H1 (cell line): ENCODE measurements at regions not wholly inside any gene's neighbourhood (a gene's known extent, or its start where the extent isn't known, plus 50 kb on each side); places are given as distances from the start of the nearest gene placed in this dataset.

Experiments used
- BRCA1 ChIP-seq: IDR thresholded peaks from 2 replicates; pipeline ENCODE4 v1.6.1; 2012; ENCODE audit warnings: low read depth, low read length, improper control_type of control experiment
- CHD1 ChIP-seq: IDR thresholded peaks from 2 replicates; pipeline ENCODE4 v1.6.1; 2012; ENCODE audit warnings: low read depth, low read length, improper control_type of control experiment
- CHD7 ChIP-seq: fragments of 300-600 bp; sonication (generic); IDR thresholded peaks from 2 replicates; pipeline ENCODE4 v1.7.1; 2012; ENCODE audit warnings: low read length, moderate library complexity, mild to moderate bottlenecking, inconsistent platforms; ENCODE audit not compliant: insufficient replicate concordance
- EZH2 ChIP-seq: fragments of 200-600 bp; sonication (generic); IDR thresholded peaks from 2 replicates; pipeline ENCODE4 v1.7.1; 2012; ENCODE audit warnings: low read depth, mild to moderate bottlenecking, moderate library complexity, low read length, inconsistent platforms; ENCODE audit not compliant: severe bottlenecking
- GABPA ChIP-seq: IDR thresholded peaks from 2 replicates; pipeline ENCODE4 v1.6.1; 2011; ENCODE audit warnings: mild to moderate bottlenecking, low read length, moderate library complexity, borderline replicate concordance; ENCODE audit not compliant: insufficient read depth
- JUN ChIP-seq: IDR thresholded peaks from 2 replicates; pipeline ENCODE4 v1.6.1; 2011; ENCODE audit warnings: low read depth, mild to moderate bottlenecking, improper control_type of control experiment, low read length
- POU5F1 ChIP-seq: IDR thresholded peaks from 2 replicates; pipeline ENCODE4 v1.6.1; 2011; ENCODE audit warnings: low read depth, mild to moderate bottlenecking, low read length, moderate library complexity
- SAP30 ChIP-seq: fragments of 300-600 bp; sonication (generic); IDR thresholded peaks from 2 replicates; pipeline ENCODE4 v1.7.1; 2012; ENCODE audit warnings: low read length, moderate library complexity, mild to moderate bottlenecking, inconsistent platforms; ENCODE audit not compliant: insufficient read depth, insufficient replicate concordance
- SIN3A ChIP-seq, 2 experiments: IDR thresholded peaks in 1 of 2; conservative IDR thresholded peaks in 1 of 2; 2 replicates each; pipeline ENCODE4 v1.6.1; 2011 to 2012; ENCODE audit warnings: low read length in 2 of 2, improper control_type of control experiment in 1 of 2, low read depth in 1 of 2, mild to moderate bottlenecking in 1 of 2
- SIRT6 ChIP-seq: IDR thresholded peaks from one replicate; pipeline ENCODE4 v1.7.1; 2012; ENCODE audit warnings: low read length, inconsistent platforms
- SP2 ChIP-seq: IDR thresholded peaks from 2 replicates; pipeline ENCODE4 v1.6.1; 2012; ENCODE audit warnings: mild to moderate bottlenecking, low read length, inconsistent platforms
- TEAD4 ChIP-seq: IDR thresholded peaks from 2 replicates; pipeline ENCODE4 v1.6.1; 2012; ENCODE audit warnings: low read depth, low read length, inconsistent platforms, mixed read lengths
- YY1 ChIP-seq: IDR thresholded peaks from 2 replicates; pipeline ENCODE4 v1.6.1; 2011; ENCODE audit warnings: low read depth, mild to moderate bottlenecking, low read length

GRCh38 chr1:78743626-78744025, 94.0 kb downstream of the IFI44 start (continued):
- TF ChIP-seq CHD7 (no peak), BRCA1 (no peak), YY1 (no peak), GABPA (no peak), SP2 (no peak), JUN (no peak), EZH2 (no peak), TEAD4 (no peak), SIRT6 (no peak), CHD1 (no peak), SIN3A (conservative IDR thresholded peaks at IDR 0.05 in 1 of 2, IDR thresholded peaks at IDR 0.05 in 1 of 2; ENCODE audit: low read depth in 1 of 2, low read length in 2 of 2) (no peak), POU5F1 (no peak), SAP30 (no peak)
